Heart right ventricle (tissue), 16 donors: ENCODE measurements at regions not wholly inside any gene's neighbourhood (a gene's known extent, or its start where the extent isn't known, plus 50 kb on each side); places are given as distances from the start of the nearest gene placed in this dataset.

ENCODE experiments used
- ATAC-seq, 8 donors: fragments of 200-7000 bp; cut with Tn5 transposase; one replicate each; pipeline ENCODE4 v1.9.1; 2020; ENCODE audit warnings: mild to moderate bottlenecking in 8 of 8, moderate library complexity in 8 of 8, moderate number of reproducible peaks in 1 of 8
- DNase-seq, 2 donors: peaks; one replicate each; pipeline ENCODE4 v3.0.0-alpha.2; 2020
- H3K27ac ChIP-seq, 10 donors: fragments of 200-600 bp; sonication (generic) in 2 of 10; one replicate each; pipeline versions ENCODE4 v1.5.0 to v1.8.0; 2020 to 2022; ENCODE audit warnings: mild to moderate bottlenecking in 3 of 10
- H3K27me3 ChIP-seq, 7 donors: fragments of 200-600 bp; one replicate each; pipeline ENCODE4 v1.8.0; 2021 to 2022; ENCODE audit warnings: mild to moderate bottlenecking in 2 of 7
- H3K36me3 ChIP-seq, 9 donors: fragments of 200-600 bp; sonication (generic) in 1 of 9; one replicate each; pipeline versions ENCODE4 v1.5.0 to v1.8.0; 2020 to 2022; ENCODE audit warnings: mild to moderate bottlenecking in 2 of 9
- H3K4me1 ChIP-seq, 9 donors: fragments of 200-600 bp; sonication (generic) in 1 of 9; one replicate each; pipeline versions ENCODE4 v1.5.0 to v1.8.0; 2020 to 2022; ENCODE audit warnings: mild to moderate bottlenecking in 4 of 9
- H3K4me3 ChIP-seq, 10 donors: fragments of 200-600 bp; sonication (generic) in 2 of 10; one replicate each; pipeline versions ENCODE4 v1.5.0 to v1.8.0; 2020 to 2022; ENCODE audit warnings: mild to moderate bottlenecking in 7 of 10, moderate library complexity in 2 of 10
- H3K9me3 ChIP-seq, 11 donors: fragments of 200-600 bp in 10 of 11; sonication (generic) in 2 of 11; one replicate each; pipeline versions ENCODE4 v1.5.0 to v1.8.0; 2013 to 2022; ENCODE audit warnings: mild to moderate bottlenecking in 2 of 11, control low read depth in 1 of 11, moderate library complexity in 1 of 11
- WGBS, 2 donors: extraction: QIAGEN DNeasy Blood & Tissue Kit; methylation state at CpG; one replicate each; pipeline ENCODE4 v1.1.7; 2013; ENCODE audit warnings: inconsistent platforms in 1 of 2; 5-methylcytosine and 5-hydroxymethylcytosine counted together
- intact Hi-C, 10 donors: fragments of 100-400 bp; cut with DNase I; formaldehyde crosslinking; loops; one replicate each; pipeline versions ENCODE4 v1.11.1 to v1.14.2; 2022
- TF ChIP-seq, protein P1 (sequence below), 9 donors: fragments of 200-600 bp; sonication (generic) in 2 of 9; IDR thresholded peaks; one replicate each; pipeline versions ENCODE4 v1.5.0 to v1.8.0; 2021 to 2022; ENCODE audit warnings: antibody characterized with exemption in 9 of 9, mild to moderate bottlenecking in 5 of 9, moderate library complexity in 1 of 9
- donor health status: Arrhythmogenic right ventricular cardiomyopathy.
- donor health status: ischemic (EF 13 %, LVEDD 7.1; RV severe dilation, severe dysfunction).
- donor health status: healthy with polysubstance abuse.
- donor health status: DM: no; HTN: yes; CAD: no.
- donor health status: DM: no; HTN: no; CAD: no.
- donor health status: ischemic (EF 25% LVEDD 6.9; RV normal size, moderate dysfunction).
- donor health status: ischemic (EF 25% LVEDD 5.7; RV mildly dilated, moderate dysfunction).
- donor health status: healthy.
- donor health status: DM: yes; HTN: yes; CAD: no.
- donor health status: Ischemic cardiomyopathy.
- donor health status: ischemic (EF 35%, LVEDD 5.7; RV mildly dilated, moderate dysfunction).
- donor health status: nonischemic (EF 11% LVEDD 7.7; RV severe dilation, severe dysfunction).
- donor health status: DM: yes; HTN: yes; CAD: no.
- donor health status: PGD.
- donor health status: ischemic (EF 29% LVEDD 5.4; RV normal size, mild dysfunction).
- donor health status: nonischemic (EF 23%, LVEDD 6.1; RV moderate dilation, normal function).

GRCh38 chr12:107547389-107547788, 138.2 kb upstream of the PWP1 start:
- no peak overlapping the region for H3K4me3 ChIP-seq
- DNase-seq (no peak), ATAC-seq (no peak)
- WGBS, 2 donors, result 78 to 79% methylated on average over 3 of the region's 3 CpGs
- H3K27ac ChIP-seq, result no peak overlapping the region
- peaks cover 0 to 9% (median 0%) of the 10 kb centered on the region in 9 donors for H3K4me1 ChIP-seq
- intact Hi-C loops, result no loop called here
- TF ChIP-seq, protein P1, sequence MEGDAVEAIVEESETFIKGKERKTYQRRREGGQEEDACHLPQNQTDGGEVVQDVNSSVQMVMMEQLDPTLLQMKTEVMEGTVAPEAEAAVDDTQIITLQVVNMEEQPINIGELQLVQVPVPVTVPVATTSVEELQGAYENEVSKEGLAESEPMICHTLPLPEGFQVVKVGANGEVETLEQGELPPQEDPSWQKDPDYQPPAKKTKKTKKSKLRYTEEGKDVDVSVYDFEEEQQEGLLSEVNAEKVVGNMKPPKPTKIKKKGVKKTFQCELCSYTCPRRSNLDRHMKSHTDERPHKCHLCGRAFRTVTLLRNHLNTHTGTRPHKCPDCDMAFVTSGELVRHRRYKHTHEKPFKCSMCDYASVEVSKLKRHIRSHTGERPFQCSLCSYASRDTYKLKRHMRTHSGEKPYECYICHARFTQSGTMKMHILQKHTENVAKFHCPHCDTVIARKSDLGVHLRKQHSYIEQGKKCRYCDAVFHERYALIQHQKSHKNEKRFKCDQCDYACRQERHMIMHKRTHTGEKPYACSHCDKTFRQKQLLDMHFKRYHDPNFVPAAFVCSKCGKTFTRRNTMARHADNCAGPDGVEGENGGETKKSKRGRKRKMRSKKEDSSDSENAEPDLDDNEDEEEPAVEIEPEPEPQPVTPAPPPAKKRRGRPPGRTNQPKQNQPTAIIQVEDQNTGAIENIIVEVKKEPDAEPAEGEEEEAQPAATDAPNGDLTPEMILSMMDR (IDR thresholded peaks at IDR 0.05), result no peak
- H3K36me3 ChIP-seq, result no peaks in the 10 kb centered on the region
- H3K9me3 ChIP-seq, result peaks cover 0 to 19% (median 7%) of the 10 kb centered on the region in 11 donors
- no peaks in the 10 kb centered on the region for H3K27me3 ChIP-seq

DNA sequence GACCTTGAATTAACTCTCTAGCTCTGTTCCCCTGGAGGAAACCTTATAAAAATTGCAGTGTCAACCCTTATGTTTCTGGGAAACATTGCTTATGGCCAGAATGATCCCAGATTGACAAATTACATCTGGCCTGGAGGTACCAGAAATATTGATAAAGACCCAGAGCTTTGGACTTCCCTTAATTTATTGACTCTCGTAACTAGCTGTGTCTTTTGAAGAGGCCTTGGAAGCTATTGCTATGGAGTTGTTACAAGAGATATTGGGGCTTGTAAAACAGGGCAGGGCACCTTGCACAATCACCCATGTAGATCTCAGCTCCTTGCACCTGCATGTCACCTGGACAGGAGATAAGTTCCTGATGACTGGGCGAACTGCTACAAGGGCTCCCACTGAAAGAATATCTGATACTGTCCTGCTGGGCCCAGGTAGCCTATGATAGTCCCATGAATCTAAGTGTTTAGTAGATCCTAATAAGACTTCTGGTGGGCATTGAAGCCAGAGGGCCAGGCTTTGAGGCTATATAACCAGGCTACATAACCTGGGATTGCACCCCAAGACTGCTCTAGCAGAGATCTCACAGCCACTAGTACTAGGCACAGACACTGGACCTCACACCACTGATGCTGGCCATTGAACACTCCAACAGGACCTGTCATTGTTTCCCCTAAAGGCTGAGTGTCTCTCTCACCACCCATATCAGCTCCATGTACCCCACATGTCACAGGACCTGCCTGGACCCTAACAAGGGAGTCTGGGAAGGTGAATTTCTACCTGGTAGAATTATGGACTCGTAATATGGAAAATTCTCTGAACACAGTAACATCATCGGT, 135.7 kb upstream of the PWP1 start:
- WGBS, 2 donors, result 84 to 89% methylated on average over 4 of the region's 4 CpGs
- TF ChIP-seq, protein P1 (IDR thresholded peaks at IDR 0.05), result no peak
- Histone ChIP-seq H3K9me3 (peaks cover 0 to 19% (median 7%) of the 10 kb centered on the region in 11 donors), H3K27me3 (peaks cover 0 to 11% (median 0%) of the 10 kb centered on the region in 7 donors), H3K4me3 (no peak overlapping the region), H3K27ac (no peak overlapping the region), H3K36me3 (no peaks in the 10 kb centered on the region), H3K4me1 (peaks cover 0 to 7% (median 0%) of the 10 kb centered on the region in 9 donors)
- intact Hi-C loops, result no loop called here
- DNase-seq, result no peak
- ATAC-seq, result no peak

GRCh38 chr12:107551434-107551833, 134.2 kb upstream of the PWP1 start:
- Histone ChIP-seq H3K36me3 (no peaks in the 10 kb centered on the region), H3K27ac (no peak overlapping the region), H3K4me1 (peaks cover 0 to 3% (median 0%) of the 10 kb centered on the region in 9 donors), H3K9me3 (peaks cover 0 to 19% (median 7%) of the 10 kb centered on the region in 11 donors), H3K27me3 (peaks cover 0 to 11% (median 0%) of the 10 kb centered on the region in 7 donors), H3K4me3 (no peak overlapping the region)
- TF ChIP-seq, protein P1 (IDR thresholded peaks at IDR 0.05), result no peak
- no peak for DNase-seq
- intact Hi-C loops, result no loop called here
- ATAC-seq, result no peak

DNA sequence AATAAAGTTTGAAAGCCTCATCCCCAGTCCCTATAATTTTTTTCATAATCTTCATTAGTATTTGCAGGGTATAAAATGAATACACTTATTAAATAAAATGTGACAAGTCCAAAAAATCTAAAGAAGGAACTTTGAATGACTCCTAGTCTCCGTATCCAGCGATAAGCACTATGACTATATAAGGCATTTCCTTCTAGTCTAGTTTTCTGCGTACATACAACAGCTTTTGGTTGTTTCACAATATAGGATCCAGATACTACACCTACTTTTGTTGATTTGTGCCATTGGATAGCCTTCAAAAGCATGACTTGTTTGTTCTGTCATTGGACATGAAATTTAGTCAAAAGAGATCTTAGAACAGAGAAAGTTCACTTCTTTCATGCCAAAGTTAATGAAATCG, 133.3 kb upstream of the PWP1 start:
- Histone ChIP-seq H3K4me1 (no peaks in the 10 kb centered on the region), H3K36me3 (no peaks in the 10 kb centered on the region), H3K27ac (no peak overlapping the region), H3K27me3 (peaks cover 0 to 11% (median 0%) of the 10 kb centered on the region in 7 donors), H3K4me3 (no peak overlapping the region), H3K9me3 (peaks cover 0 to 19% (median 7%) of the 10 kb centered on the region in 11 donors)
- ATAC-seq (no peak), DNase-seq (no peak)
- WGBS, 2 donors, result 72 to 74% methylated on average over 4 of the region's 4 CpGs
- intact Hi-C loops, result no loop called here
- TF ChIP-seq, protein P1 (IDR thresholded peaks at IDR 0.05), result no peak
